ENCODE measurements at regions not wholly inside any gene's neighbourhood (a gene's known extent, or its start where the extent isn't known, plus 50 kb on each side); places are given as distances from the start of the nearest gene placed in this dataset.
"Not testable (repeated sequence)": the region's sequence is repeated elsewhere in the genome, so short reads cannot be mapped to it uniquely, and the experiment has no call there.

- DNase-seq, result no peak
- WGBS (ENCODE audit: insufficient coverage, low coverage, low lambda C conversion rate, missing lambda C conversion rate), result 60% methylated on average over 2 of the region's 2 CpGs
- intact Hi-C loops (cut with DNase I), result no loop called here
- Histone ChIP-seq H3K36me3 (no peaks in the 10 kb centered on the region), H3K4me1 (peaks cover 0 to 8% (median 3%) of the 10 kb centered on the region in 4 donors), H3K27me3 (no peaks in the 10 kb centered on the region), H3K4me3 (no peak overlapping the region), H3K9me3 (no peaks in the 10 kb centered on the region), H3K27ac (peak overlapping the region in 1 of 3 donors; percentile 33)
- TF ChIP-seq POLR2A (IDR thresholded peaks at IDR 0.05), result no peak
- no peak for TF ChIP-seq CTCF (IDR thresholded peaks at IDR 0.05)
- ATAC-seq, result peak; percentile 73 to 91 (median 82)
Observed at GRCh38 chr1:168834225-168834872, 105.3 kb upstream of the DPT start.

- TF ChIP-seq CTCF (IDR thresholded peaks at IDR 0.05) (no peak), POLR2A (IDR thresholded peaks at IDR 0.05) (no peak)
- ATAC-seq, result no peak
- 67% methylated on average over 1 of the region's 1 CpG for WGBS (ENCODE audit: insufficient coverage, low coverage, low lambda C conversion rate, missing lambda C conversion rate)
- H3K9me3 ChIP-seq, result no peaks in the 10 kb centered on the region
- no peaks in the 10 kb centered on the region for H3K27me3 ChIP-seq
- H3K27ac ChIP-seq, result no peak overlapping the region
- H3K4me1 ChIP-seq, result peaks cover 0 to 8% (median 3%) of the 10 kb centered on the region in 4 donors
- no peaks in the 10 kb centered on the region for H3K36me3 ChIP-seq
- intact Hi-C loops (cut with DNase I), result no loop called here
- DNase-seq, result no peak
- no peak overlapping the region for H3K4me3 ChIP-seq
Observed at GRCh38 chr1:168835176-168835575, 106.2 kb upstream of the DPT start.

GRCh38 chr1:168835791-168836190, 106.8 kb upstream of the DPT start:
- Histone ChIP-seq H3K27ac (no peak overlapping the region), H3K4me3 (no peak overlapping the region), H3K4me1 (peaks cover 0 to 8% (median 3%) of the 10 kb centered on the region in 4 donors), H3K27me3 (no peaks in the 10 kb centered on the region), H3K9me3 (no peaks in the 10 kb centered on the region), H3K36me3 (no peaks in the 10 kb centered on the region)
- TF ChIP-seq POLR2A (IDR thresholded peaks at IDR 0.05) (no peak), CTCF (IDR thresholded peaks at IDR 0.05) (no peak)
- intact Hi-C loops (cut with DNase I), result no loop called here
- 100% methylated on average over 1 of the region's 2 CpGs for WGBS (ENCODE audit: insufficient coverage, low coverage, low lambda C conversion rate, missing lambda C conversion rate)
- DNase-seq (no peak), ATAC-seq (no peak)

- DNase-seq (no peak), ATAC-seq (no peak)
- no peak overlapping the region for H3K4me3 ChIP-seq
- no peaks in the 10 kb centered on the region for H3K36me3 ChIP-seq
- no peaks in the 10 kb centered on the region for H3K27me3 ChIP-seq
- no peak overlapping the region for H3K27ac ChIP-seq
- peaks cover 0 to 8% (median 3%) of the 10 kb centered on the region in 4 donors for H3K4me1 ChIP-seq
- TF ChIP-seq CTCF (IDR thresholded peaks at IDR 0.05), result no peak
- TF ChIP-seq POLR2A (IDR thresholded peaks at IDR 0.05), result no peak
- no peaks in the 10 kb centered on the region for H3K9me3 ChIP-seq
- 91% methylated on average over 3 of the region's 3 CpGs for WGBS (ENCODE audit: insufficient coverage, low coverage, low lambda C conversion rate, missing lambda C conversion rate)
- intact Hi-C loops (cut with DNase I), result no loop called here
Observed at GRCh38 chr1:168836469-168836868, 107.5 kb upstream of the DPT start.

- intact Hi-C loops (cut with DNase I); H3K9me3 ChIP-seq; H3K4me3 ChIP-seq; H3K4me1 ChIP-seq; ATAC-seq; H3K36me3 ChIP-seq; H3K27ac ChIP-seq; H3K27me3 ChIP-seq: not testable (repeated sequence)
- WGBS (ENCODE audit: insufficient coverage, low coverage, low lambda C conversion rate, missing lambda C conversion rate), result 20% methylated on average over 1 of the region's 30 CpGs
- peak in 1 of 3 donors; percentile 45 for DNase-seq
Observed at GRCh38 chr1:168837230-168837629, 108.2 kb upstream of the DPT start.

All from right lobe of liver (tissue), 6 donors.